Caco-2 (cell line): ENCODE measurements at regions not wholly inside any gene's neighbourhood (a gene's known extent, or its start where the extent isn't known, plus 50 kb on each side); places are given as distances from the start of the nearest gene placed in this dataset.

Experiments
- BruUV-seq: library from RNA; stranded (reverse); fragments of 400-500 nt; replicated peaks from 2 replicates; lab custom pipeline; 2021; lab: Mats Ljungman, UMichigan
- CTCF ChIA-PET: fragments of 300-600 bp; sonication (Branson Sonifier 250); formaldehyde crosslinking; loops from one replicate; lab custom pipeline; 2022; ENCODE audit warnings: antibody characterized with exemption; lab: Charles Lee
- POLR2A ChIA-PET: fragments of 300-600 bp; sonication (Branson Sonifier 250); formaldehyde crosslinking; loops from one replicate; lab custom pipeline; 2022; ENCODE audit warnings: antibody characterized with exemption; lab: Charles Lee
- DNase-seq, 2 experiments: peaks; one replicate each; pipeline versions ENCODE4 v3.0.0 to v3.0.0-alpha.2; 2020 to 2022
- H3K27me3 ChIP-seq: replicated peaks from 2 replicates; pipeline ENCODE4 v1.6.0; 2011; ENCODE audit warnings: low read length; ENCODE audit not compliant: control insufficient read depth, insufficient read depth
- H3K36me3 ChIP-seq: 2 replicates; pipeline ENCODE4 v1.5.1; 2011; ENCODE audit warnings: low read length; ENCODE audit not compliant: control insufficient read depth, insufficient read depth
- H3K4me1 ChIP-seq: fragments of 250-450 bp; sonication (Bioruptor Pico); 2 replicates; pipeline ENCODE4 v1.5.1; 2020; ENCODE audit warnings: mild to moderate bottlenecking
- H3K4me3 ChIP-seq: 2 replicates; pipeline ENCODE4 v1.5.1; 2011; ENCODE audit warnings: low read depth, mild to moderate bottlenecking, control low read depth, low read length
- H3K9me3 ChIP-seq: fragments of 250-450 bp; sonication (Bioruptor Pico); 2 replicates; pipeline ENCODE4 v1.5.1; 2020; ENCODE audit warnings: mild to moderate bottlenecking, moderate library complexity
- H3K27ac Mint-ChIP-seq: one replicate; pipeline ENCODE4 v1.8.0; 2022; ENCODE audit warnings: mixed read lengths; ENCODE audit not compliant: unreplicated experiment
- H3K27me3 Mint-ChIP-seq: one replicate; pipeline ENCODE4 v1.8.0; 2022; ENCODE audit warnings: mixed read lengths; ENCODE audit not compliant: insufficient read depth, unreplicated experiment
- H3K36me3 Mint-ChIP-seq: one replicate; pipeline ENCODE4 v1.8.0; 2022; ENCODE audit warnings: mild to moderate bottlenecking, mixed read lengths; ENCODE audit not compliant: insufficient read depth, unreplicated experiment
- H3K4me1 Mint-ChIP-seq: one replicate; pipeline ENCODE4 v1.8.0; 2022; ENCODE audit warnings: low read depth, mixed read lengths; ENCODE audit not compliant: unreplicated experiment
- H3K4me3 Mint-ChIP-seq: one replicate; pipeline ENCODE4 v1.8.0; 2022; ENCODE audit warnings: mild to moderate bottlenecking, moderate library complexity, mixed read lengths; ENCODE audit not compliant: unreplicated experiment
- H3K9me3 Mint-ChIP-seq: one replicate; pipeline ENCODE4 v1.8.0; 2022; ENCODE audit warnings: mixed read lengths; ENCODE audit not compliant: unreplicated experiment
- CTCF ChIP-seq, 2 experiments: fragments of 200-600 bp in 1 of 2; IDR thresholded peaks; 1 replicate in 1 of 2; 2 replicates in 1 of 2; pipeline versions ENCODE4 v1.5.1 to v1.8.0; 2011 to 2022; ENCODE audit warnings: antibody characterized with exemption in 1 of 2, control low read depth in 1 of 2, inconsistent platforms in 1 of 2, low read depth in 1 of 2, low read length in 1 of 2, mild to moderate bottlenecking in 1 of 2, moderate library complexity in 1 of 2; ENCODE audit not compliant: insufficient read depth in 1 of 2, severe bottlenecking in 1 of 2, unreplicated experiment in 1 of 2
- intact Hi-C: fragments of 100-400 bp; cut with micrococcal nuclease; formaldehyde crosslinking; loops from one replicate; pipeline ENCODE4 v1.10.0; 2022; ENCODE audit not compliant: unreplicated experiment

GRCh38 chr14:89724628-89724960 is 229.9 kb downstream of the EFCAB11 start:
- H3K9me3 Mint-ChIP-seq = no peaks in the 10 kb centered on the region
- H3K4me3 ChIP-seq = no peak overlapping the region
- H3K27ac Mint-ChIP-seq = no peak overlapping the region
- H3K4me1 Mint-ChIP-seq = no peaks in the 10 kb centered on the region
- no peak overlapping the region for H3K4me3 Mint-ChIP-seq
- CTCF ChIA-PET = no interaction called here
- H3K36me3 ChIP-seq = no peaks in the 10 kb centered on the region
- no peaks in the 10 kb centered on the region for H3K36me3 Mint-ChIP-seq
- no peaks in the 10 kb centered on the region for H3K4me1 ChIP-seq
- no peak for TF ChIP-seq CTCF (IDR thresholded peaks at IDR 0.05; ENCODE audit: insufficient read depth in 1 of 2, low read depth in 1 of 2, low read length in 1 of 2, severe bottlenecking in 1 of 2, unreplicated experiment in 1 of 2)
- no peak for DNase-seq
- H3K27me3 Mint-ChIP-seq = peaks cover 8% of the 10 kb centered on the region
- POLR2A ChIA-PET = no interaction called here
- no peaks in the 10 kb centered on the region for H3K9me3 ChIP-seq
- no peaks in the 10 kb centered on the region for H3K27me3 ChIP-seq
- intact Hi-C loops = no loop called here
- no TSS peak for BruUV-seq

DNA sequence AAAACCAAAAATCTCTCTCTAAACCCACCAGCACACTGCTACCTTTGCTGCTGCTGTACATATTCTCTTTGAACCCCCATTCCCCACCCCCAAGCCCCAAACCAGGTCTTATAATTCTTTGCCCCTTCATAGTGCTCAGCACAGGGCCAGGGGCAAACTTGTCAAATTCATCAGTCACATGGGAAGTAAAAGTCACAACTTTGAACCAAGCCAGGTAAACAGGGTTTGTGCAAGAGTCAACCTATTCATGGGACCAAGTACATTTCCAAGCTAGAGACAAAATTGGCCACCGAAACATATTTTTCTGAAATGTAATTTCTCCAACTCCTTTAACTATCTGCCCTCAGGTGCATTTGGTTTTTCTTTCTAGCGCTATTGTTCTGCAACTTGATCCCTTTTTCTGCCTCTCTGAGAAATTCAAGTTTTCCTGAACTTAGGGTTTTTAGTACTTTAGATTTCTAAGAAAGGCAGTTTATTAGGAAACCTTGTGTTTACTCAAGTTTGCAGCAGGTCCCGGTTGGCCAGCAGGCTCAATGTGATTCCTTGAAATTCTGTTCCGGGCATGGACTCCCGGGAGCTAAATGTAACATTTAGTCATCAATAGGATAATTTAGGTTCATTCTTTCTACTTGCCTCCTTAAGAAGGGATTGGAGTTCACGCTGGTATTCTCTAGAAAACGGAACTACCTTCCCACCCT is 230.5 kb downstream of the EFCAB11 start:
- no peaks in the 10 kb centered on the region for H3K4me1 Mint-ChIP-seq
- H3K9me3 Mint-ChIP-seq = no peaks in the 10 kb centered on the region
- no peak overlapping the region for H3K27ac Mint-ChIP-seq
- H3K4me3 ChIP-seq = no peak overlapping the region
- TF ChIP-seq CTCF (IDR thresholded peaks at IDR 0.05; ENCODE audit: insufficient read depth in 1 of 2, low read depth in 1 of 2, low read length in 1 of 2, severe bottlenecking in 1 of 2, unreplicated experiment in 1 of 2) = no peak
- peaks cover 8% of the 10 kb centered on the region for H3K27me3 Mint-ChIP-seq
- no peaks in the 10 kb centered on the region for H3K4me1 ChIP-seq
- BruUV-seq = no TSS peak
- no peaks in the 10 kb centered on the region for H3K36me3 ChIP-seq
- POLR2A ChIA-PET = no interaction called here
- intact Hi-C loops = no loop called here
- H3K36me3 Mint-ChIP-seq = no peaks in the 10 kb centered on the region
- no peak overlapping the region for H3K4me3 Mint-ChIP-seq
- CTCF ChIA-PET = no interaction called here
- DNase-seq = no peak
- H3K27me3 ChIP-seq = no peaks in the 10 kb centered on the region
- H3K9me3 ChIP-seq = no peaks in the 10 kb centered on the region

DNA sequence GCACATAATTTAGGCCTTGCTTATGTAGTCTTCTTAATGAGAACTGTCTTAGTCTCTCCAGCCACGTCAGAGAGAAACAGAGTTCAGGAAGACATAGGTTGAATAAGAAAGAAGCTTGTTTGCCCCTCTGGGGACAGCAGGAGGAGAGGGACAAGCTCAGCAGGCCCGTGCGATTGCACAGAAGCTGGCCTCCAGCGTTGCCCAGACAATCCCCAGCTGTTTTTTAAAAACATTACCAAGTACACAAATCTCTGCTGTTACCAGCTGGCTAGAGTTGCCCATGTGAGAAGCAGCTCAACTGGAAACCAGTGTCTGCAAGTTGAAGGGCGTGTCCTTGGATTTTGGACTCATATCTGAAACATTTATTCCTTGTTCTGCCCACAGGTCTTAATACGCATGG is 232.6 kb downstream of the EFCAB11 start:
- H3K4me3 Mint-ChIP-seq = no peak overlapping the region
- BruUV-seq = no TSS peak

More for the DNA sequence above, 232.6 kb downstream of the EFCAB11 start:
- Histone ChIP-seq H3K4me1 (no peaks in the 10 kb centered on the region), H3K36me3 (no peaks in the 10 kb centered on the region), H3K9me3 (no peaks in the 10 kb centered on the region), H3K4me3 (no peak overlapping the region), H3K27me3 (no peaks in the 10 kb centered on the region)
- TF ChIP-seq CTCF (IDR thresholded peaks at IDR 0.05; ENCODE audit: insufficient read depth in 1 of 2, low read depth in 1 of 2, low read length in 1 of 2, severe bottlenecking in 1 of 2, unreplicated experiment in 1 of 2) = no peak
- intact Hi-C loops = no loop called here
- Mint-ChIP-seq H3K4me1 (no peaks in the 10 kb centered on the region), H3K27ac (no peak overlapping the region), H3K9me3 (no peaks in the 10 kb centered on the region), H3K36me3 (no peaks in the 10 kb centered on the region), H3K27me3 (peaks cover 3% of the 10 kb centered on the region)
- CTCF ChIA-PET = no interaction called here
- POLR2A ChIA-PET = no interaction called here
- DNase-seq = no peak
